AG04450 (cell line): ENCODE measurements at regions not wholly inside any gene's neighbourhood (a gene's known extent, or its start where the extent isn't known, plus 50 kb on each side); places are given as distances from the start of the nearest gene placed in this dataset.
"Not testable (repeated sequence)": the region's sequence is repeated elsewhere in the genome, so short reads cannot be mapped to it uniquely, and the experiment has no call there.

Experiments used
- CTCF ChIA-PET: fragments of 300-600, 350-600 bp; formaldehyde crosslinking; extraction: SDS; loops from one replicate; lab custom pipeline; 2022; ENCODE audit warnings: antibody characterized with exemption, inconsistent platforms; lab: Charles Lee
- POLR2A ChIA-PET: fragments of 350-600 bp; formaldehyde crosslinking; extraction: SDS; loops from one replicate; lab custom pipeline; 2021; ENCODE audit warnings: antibody characterized with exemption, inconsistent platforms; lab: Yijun Ruan, JAX
- DNase-seq: peaks from one replicate; pipeline ENCODE4 v3.0.0-alpha.2; 2011; ENCODE audit warnings: low read depth, low spot score
- H3K27ac ChIP-seq: one replicate; pipeline ENCODE4 v1.5.1; 2012; ENCODE audit warnings: low read depth, low read length, control low read depth
- H3K27me3 ChIP-seq: one replicate; pipeline ENCODE4 v1.6.0; 2012; ENCODE audit warnings: low read length; ENCODE audit not compliant: control insufficient read depth, insufficient read depth
- H3K4me3 ChIP-seq: 2 replicates; pipeline ENCODE4 v1.5.1; 2011; ENCODE audit warnings: mild to moderate bottlenecking, low read depth, low read length, control low read depth
- H3K9me3 ChIP-seq: 2 replicates; pipeline ENCODE4 v1.5.1; 2012; ENCODE audit warnings: low read length; ENCODE audit not compliant: control insufficient read depth, insufficient read depth

DNA sequence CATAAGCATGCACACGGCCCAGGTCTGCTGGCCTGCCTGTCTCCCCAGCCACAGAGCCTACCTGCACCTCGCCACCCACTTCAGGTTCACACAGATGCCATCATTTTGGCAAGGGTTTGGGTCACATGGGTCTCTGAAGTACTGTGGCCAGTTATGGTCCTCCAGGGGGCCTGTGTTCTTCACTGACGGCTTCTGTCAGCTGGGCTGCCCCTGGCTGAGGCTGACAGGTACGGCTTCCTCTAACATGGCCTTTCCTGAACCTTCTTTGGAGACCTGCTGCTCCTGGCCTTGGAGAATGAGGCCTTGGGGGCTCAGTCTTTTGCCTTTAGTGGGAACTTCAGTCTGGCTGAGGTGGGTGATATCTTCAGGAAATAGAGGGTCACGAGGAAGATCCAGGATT, 835.9 kb downstream of the SPATA31A1 start:
- H3K27ac ChIP-seq, CTCF ChIA-PET, DNase-seq, H3K4me3 ChIP-seq, H3K9me3 ChIP-seq, POLR2A ChIA-PET, H3K27me3 ChIP-seq: not testable (repeated sequence)

DNA sequence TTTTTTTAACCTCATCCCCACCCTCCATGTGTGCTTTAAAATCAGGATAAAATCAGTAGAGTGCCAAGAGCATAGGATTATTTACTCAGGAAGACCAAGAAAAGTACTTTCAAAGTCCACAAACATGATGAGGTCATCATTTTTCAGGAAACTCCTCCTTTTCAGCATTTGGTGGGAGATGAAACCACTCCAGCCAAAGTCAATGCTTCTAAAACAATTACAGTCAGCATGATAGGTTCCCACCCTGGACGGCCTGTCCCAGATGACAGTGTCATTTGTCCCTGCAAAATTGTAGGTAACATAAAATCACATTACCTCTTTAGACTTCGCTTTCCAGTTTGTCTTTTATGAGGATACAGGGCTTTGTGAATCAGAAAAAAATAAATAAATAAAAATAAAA, 836.7 kb downstream of the SPATA31A1 start:
- DNase-seq, CTCF ChIA-PET, H3K9me3 ChIP-seq, H3K27me3 ChIP-seq, H3K4me3 ChIP-seq, POLR2A ChIA-PET, H3K27ac ChIP-seq: not testable (repeated sequence)

DNA sequence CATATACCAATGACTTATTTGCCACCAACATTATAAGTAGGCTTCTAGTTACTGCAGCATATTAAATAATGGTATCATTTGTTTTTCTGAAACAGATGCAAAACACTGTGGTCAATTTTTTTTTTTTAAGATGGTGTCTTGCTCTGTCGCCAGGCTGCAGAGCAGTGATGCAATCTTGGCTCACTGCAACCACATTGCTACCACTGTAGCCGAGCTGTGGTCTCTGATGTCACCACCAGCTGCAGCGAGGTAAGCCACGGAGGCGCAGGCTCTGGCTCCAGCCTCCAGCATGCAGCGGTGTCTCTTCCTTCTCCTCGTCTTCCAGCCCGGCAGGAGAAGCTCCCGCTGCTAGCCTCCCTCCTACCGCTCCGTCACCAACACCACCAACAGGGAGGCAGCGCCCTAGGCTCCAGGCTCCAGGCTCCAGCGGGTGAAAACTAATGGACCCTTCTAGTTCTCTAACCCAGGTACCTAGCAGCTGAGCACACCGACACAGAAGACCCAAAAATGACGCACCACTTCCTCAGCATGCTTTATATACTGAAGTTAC, 840.8 kb downstream of the SPATA31A1 start:
- DNase-seq, POLR2A ChIA-PET, H3K27ac ChIP-seq, CTCF ChIA-PET, H3K9me3 ChIP-seq, H3K4me3 ChIP-seq, H3K27me3 ChIP-seq: not testable (repeated sequence)

DNA sequence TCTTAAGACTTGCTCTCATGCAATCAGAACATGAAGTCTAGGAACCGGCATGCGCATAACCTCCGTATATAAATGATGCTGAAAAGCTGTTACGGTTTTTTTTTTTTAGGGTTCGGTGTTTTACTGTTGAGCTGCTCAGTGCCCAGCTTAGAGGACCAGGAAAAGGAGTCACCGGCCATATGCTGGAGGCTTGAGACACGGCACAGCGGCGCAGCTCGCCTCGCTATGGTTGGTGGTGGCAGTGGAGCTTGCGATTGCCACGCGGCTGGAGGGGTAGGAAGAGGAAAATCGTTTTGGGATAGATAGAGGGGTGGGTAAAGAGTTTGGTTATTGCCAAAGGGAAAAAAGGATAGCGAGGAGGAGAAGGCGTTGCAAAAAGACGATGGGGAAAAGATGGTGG, 841.3 kb downstream of the SPATA31A1 start:
- H3K4me3 ChIP-seq, POLR2A ChIA-PET, H3K27ac ChIP-seq, H3K9me3 ChIP-seq, CTCF ChIA-PET, H3K27me3 ChIP-seq, DNase-seq: not testable (repeated sequence)

DNA sequence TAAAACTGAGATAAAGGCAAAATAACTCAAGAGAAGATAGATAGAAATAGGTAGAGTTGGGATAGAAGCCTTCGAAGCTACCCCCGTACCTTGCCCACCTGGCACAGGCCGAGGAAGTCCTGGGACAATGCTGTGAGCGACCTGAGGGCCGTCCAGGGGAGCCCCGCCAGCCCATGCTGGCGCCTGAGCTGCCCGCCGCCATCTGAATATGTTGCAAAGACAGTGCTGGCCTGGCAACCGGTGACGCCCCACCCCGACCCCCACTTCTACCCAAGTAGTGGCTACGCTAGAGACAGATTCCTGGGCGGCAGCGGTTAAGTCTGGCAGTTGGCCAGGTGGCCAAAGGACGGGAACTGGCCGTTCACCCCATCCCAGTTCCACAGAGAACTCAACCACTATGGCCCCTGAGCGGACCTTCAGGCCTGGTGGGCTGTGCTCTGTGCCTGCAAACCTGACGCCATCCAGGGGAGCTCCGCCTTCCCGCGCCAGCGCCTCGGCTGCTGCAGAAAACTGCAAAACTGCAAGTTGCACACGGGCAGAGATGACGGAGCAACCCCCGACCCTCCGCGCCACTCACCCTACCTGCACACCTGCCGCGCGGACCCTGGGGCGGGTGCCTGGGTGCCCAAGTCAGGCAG, 866.2 kb downstream of the SPATA31A1 start:
- POLR2A ChIA-PET, H3K9me3 ChIP-seq, H3K4me3 ChIP-seq, CTCF ChIA-PET, H3K27me3 ChIP-seq, DNase-seq, H3K27ac ChIP-seq: not testable (repeated sequence)

DNA sequence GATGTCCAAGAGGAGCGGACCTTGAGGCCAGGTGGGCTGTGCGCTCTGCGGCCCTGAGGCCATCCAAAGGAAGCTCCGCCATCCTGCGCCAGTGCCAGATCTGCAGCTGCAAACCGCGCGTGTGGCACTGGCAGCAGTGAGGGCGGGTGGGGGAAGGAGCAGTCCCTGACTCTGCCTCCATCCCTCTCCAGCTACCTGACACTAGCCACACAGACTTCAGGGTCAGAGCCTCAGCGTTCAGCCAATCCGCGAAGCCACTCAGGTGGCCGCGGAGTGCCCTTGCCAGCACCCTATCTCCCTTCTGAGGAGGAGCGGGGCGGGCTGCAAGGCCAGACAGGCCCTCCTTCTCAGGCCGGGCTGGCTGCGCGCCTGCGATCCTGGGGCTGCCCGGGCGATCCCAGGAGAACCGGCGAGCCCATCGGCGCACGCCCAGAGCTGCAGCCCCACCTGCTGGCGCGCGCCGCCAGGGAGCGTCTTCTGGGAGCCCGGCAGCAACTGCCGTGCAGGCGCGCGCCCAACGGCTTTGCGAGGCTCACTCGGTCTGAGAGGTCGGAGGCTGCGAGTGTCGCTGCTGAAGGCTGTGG, 867.2 kb downstream of the SPATA31A1 start:
- H3K9me3 ChIP-seq, POLR2A ChIA-PET: not testable (repeated sequence)

DNA sequence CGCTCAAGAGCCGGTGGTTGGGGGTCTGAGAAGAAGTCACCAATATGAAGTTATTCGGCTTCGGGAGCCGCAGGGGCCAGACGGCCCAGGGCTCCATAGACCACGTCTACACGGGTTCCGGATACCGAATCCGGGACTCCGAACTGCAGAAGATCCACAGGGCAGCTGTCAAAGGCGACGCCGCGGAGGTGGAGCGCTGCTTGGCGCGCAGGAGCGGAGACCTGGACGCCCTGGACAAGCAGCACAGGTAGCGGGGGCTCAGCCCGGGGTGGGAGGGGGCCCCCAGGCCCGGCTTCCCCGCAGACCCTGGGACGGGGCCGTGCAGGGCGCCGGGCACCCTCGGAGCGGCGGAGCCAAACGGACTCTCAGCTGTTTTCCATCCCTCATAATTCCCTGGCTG, 867.9 kb downstream of the SPATA31A1 start:
- CTCF ChIA-PET, DNase-seq, POLR2A ChIA-PET, H3K9me3 ChIP-seq, H3K4me3 ChIP-seq, H3K27ac ChIP-seq, H3K27me3 ChIP-seq: not testable (repeated sequence)

More for the DNA sequence above, 867.2 kb downstream of the SPATA31A1 start:
- H3K27ac ChIP-seq, H3K27me3 ChIP-seq, H3K4me3 ChIP-seq, DNase-seq, CTCF ChIA-PET: not testable (repeated sequence)
